WTC11 (cell line): ENCODE measurements at regions not wholly inside any gene's neighbourhood (a gene's known extent, or its start where the extent isn't known, plus 50 kb on each side); places are given as distances from the start of the nearest gene placed in this dataset.
"Not testable (repeated sequence)": the region's sequence is repeated elsewhere in the genome, so short reads cannot be mapped to it uniquely, and the experiment has no call there.

ENCODE experiments used
- ESRRA ChIP-seq: sonication (generic); formaldehyde crosslinking; IDR thresholded peaks from 2 replicates; pipeline ENCODE4 v1.8.1; 2022; ENCODE audit warnings: mild to moderate bottlenecking, missing genetic modification reagents, borderline replicate concordance
- JUN ChIP-seq: sonication (generic); formaldehyde crosslinking; IDR thresholded peaks from 2 replicates; pipeline ENCODE4 v1.8.0; 2023; ENCODE audit warnings: mild to moderate bottlenecking, missing genetic modification reagents
- MXD4 ChIP-seq: fragments of 250-450 bp; sonication (Bioruptor Pico); IDR thresholded peaks from 2 replicates; pipeline ENCODE4 v1.8.0; 2021; ENCODE audit warnings: mild to moderate bottlenecking, moderate library complexity, borderline replicate concordance
- TF ChIP-seq, protein P1 (sequence below): fragments of 200-600 bp; IDR thresholded peaks from 2 replicates; pipeline ENCODE4 v1.8.0; 2022; ENCODE audit warnings: antibody characterized with exemption

DNA sequence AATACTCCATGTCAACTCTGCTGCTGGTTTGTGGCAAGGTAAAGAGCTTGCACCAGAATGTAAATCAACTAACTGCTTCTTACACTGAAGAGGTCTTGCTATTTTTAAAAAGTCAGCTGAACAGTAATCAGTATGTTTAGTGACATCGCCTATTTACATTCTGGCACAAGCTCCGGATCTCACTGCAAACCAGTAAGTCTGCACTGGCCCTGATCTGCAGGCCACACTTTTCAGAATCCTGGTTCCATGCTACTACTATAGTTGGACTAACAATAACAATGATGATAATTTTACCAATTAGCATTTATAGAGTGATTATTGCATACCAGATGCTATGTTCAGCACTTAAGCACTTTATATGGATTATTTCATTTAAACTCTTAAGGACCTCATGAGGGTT lies 4792.9 kb upstream of the OR11H1 start:
- TF ChIP-seq JUN (CRISPR knock-in tag); ESRRA (CRISPR knock-in tag); MXD4: not testable (repeated sequence)
- TF ChIP-seq, protein P1, sequence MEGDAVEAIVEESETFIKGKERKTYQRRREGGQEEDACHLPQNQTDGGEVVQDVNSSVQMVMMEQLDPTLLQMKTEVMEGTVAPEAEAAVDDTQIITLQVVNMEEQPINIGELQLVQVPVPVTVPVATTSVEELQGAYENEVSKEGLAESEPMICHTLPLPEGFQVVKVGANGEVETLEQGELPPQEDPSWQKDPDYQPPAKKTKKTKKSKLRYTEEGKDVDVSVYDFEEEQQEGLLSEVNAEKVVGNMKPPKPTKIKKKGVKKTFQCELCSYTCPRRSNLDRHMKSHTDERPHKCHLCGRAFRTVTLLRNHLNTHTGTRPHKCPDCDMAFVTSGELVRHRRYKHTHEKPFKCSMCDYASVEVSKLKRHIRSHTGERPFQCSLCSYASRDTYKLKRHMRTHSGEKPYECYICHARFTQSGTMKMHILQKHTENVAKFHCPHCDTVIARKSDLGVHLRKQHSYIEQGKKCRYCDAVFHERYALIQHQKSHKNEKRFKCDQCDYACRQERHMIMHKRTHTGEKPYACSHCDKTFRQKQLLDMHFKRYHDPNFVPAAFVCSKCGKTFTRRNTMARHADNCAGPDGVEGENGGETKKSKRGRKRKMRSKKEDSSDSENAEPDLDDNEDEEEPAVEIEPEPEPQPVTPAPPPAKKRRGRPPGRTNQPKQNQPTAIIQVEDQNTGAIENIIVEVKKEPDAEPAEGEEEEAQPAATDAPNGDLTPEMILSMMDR, result not testable (repeated sequence)
